ENCODE measurements at regions not wholly inside any gene's neighbourhood (a gene's known extent, or its start where the extent isn't known, plus 50 kb on each side); places are given as distances from the start of the nearest gene placed in this dataset.
"Not testable (repeated sequence)": the region's sequence is repeated elsewhere in the genome, so short reads cannot be mapped to it uniquely, and the experiment has no call there.

GRCh38 chr1:182331387-182331786 lies 60.2 kb downstream of the GLUL start:
- no peak for DNase-seq (ENCODE audit: low read depth, low spot score)

- DNase-seq (ENCODE audit: low read depth, low spot score) = no peak
Measured at GRCh38 chr1:182330303-182330702, 61.3 kb downstream of the GLUL start.

- DNase-seq (ENCODE audit: low read depth, low spot score) = no peak
Measured at GRCh38 chr1:182329471-182329870, 62.1 kb downstream of the GLUL start.

- no peak for DNase-seq (ENCODE audit: low read depth, low spot score)
Measured at GRCh38 chr1:182328591-182328990, 63.0 kb downstream of the GLUL start.

GRCh38 chr1:182325339-182325738 lies 66.3 kb downstream of the GLUL start:
- no peak for DNase-seq (ENCODE audit: low read depth, low spot score)

- DNase-seq (ENCODE audit: low read depth, low spot score) = not testable (repeated sequence)
Measured at GRCh38 chr1:182321532-182321931, 70.1 kb downstream of the GLUL start.

GRCh38 chr1:182317611-182318161 lies 73.9 kb downstream of the GLUL start:
- DNase-seq (ENCODE audit: low read depth, low spot score) = no peak

- DNase-seq (ENCODE audit: low read depth, low spot score) = not testable (repeated sequence)
Measured at GRCh38 chr1:182316454-182316853, 75.1 kb downstream of the GLUL start.

- no peak for DNase-seq (ENCODE audit: low read depth, low spot score)
Measured at GRCh38 chr1:182315167-182315556, 76.4 kb downstream of the GLUL start.

- DNase-seq (ENCODE audit: low read depth, low spot score) = no peak
Measured at GRCh38 chr1:182309631-182310351, 81.8 kb downstream of the GLUL start.

- DNase-seq (ENCODE audit: low read depth, low spot score) = no peak
Measured at GRCh38 chr1:182308826-182309225, 82.8 kb downstream of the GLUL start.

GRCh38 chr1:182307486-182307885 lies 84.1 kb downstream of the GLUL start:
- not testable (repeated sequence) for DNase-seq (ENCODE audit: low read depth, low spot score)

- DNase-seq (ENCODE audit: low read depth, low spot score) = no peak
Measured at GRCh38 chr1:182305861-182306260, 85.7 kb downstream of the GLUL start.

- no peak for DNase-seq (ENCODE audit: low read depth, low spot score)
Measured at GRCh38 chr1:182304627-182305026, 87.0 kb downstream of the GLUL start.

GRCh38 chr1:182304218-182304617 lies 87.4 kb downstream of the GLUL start:
- DNase-seq (ENCODE audit: low read depth, low spot score) = no peak

- no peak for DNase-seq (ENCODE audit: low read depth, low spot score)
Measured at GRCh38 chr1:182303778-182304177, 87.8 kb downstream of the GLUL start.

- no peak for DNase-seq (ENCODE audit: low read depth, low spot score)
Measured at GRCh38 chr1:182301467-182302198, 90.0 kb downstream of the GLUL start.

GRCh38 chr1:182301026-182301436 lies 90.6 kb downstream of the GLUL start:
- DNase-seq (ENCODE audit: low read depth, low spot score) = no peak

GRCh38 chr1:182299728-182300616 lies 91.6 kb downstream of the GLUL start:
- DNase-seq (ENCODE audit: low read depth, low spot score) = no peak

GRCh38 chr1:182299054-182299727 lies 92.4 kb downstream of the GLUL start:
- DNase-seq (ENCODE audit: low read depth, low spot score) = not testable (repeated sequence)

GRCh38 chr1:182297335-182297734 lies 94.3 kb downstream of the GLUL start:
- no peak for DNase-seq (ENCODE audit: low read depth, low spot score)

Data from activated CD4-positive, CD25-positive, alpha-beta regulatory T cell treated with anti-CD3 and anti-CD28 coated beads, Interleukin-2, amount 50 U/mL, for 16 hours (primary cell).